ENCODE measurements at regions not wholly inside any gene's neighbourhood (a gene's known extent, or its start where the extent isn't known, plus 50 kb on each side); places are given as distances from the start of the nearest gene placed in this dataset.

DNA sequence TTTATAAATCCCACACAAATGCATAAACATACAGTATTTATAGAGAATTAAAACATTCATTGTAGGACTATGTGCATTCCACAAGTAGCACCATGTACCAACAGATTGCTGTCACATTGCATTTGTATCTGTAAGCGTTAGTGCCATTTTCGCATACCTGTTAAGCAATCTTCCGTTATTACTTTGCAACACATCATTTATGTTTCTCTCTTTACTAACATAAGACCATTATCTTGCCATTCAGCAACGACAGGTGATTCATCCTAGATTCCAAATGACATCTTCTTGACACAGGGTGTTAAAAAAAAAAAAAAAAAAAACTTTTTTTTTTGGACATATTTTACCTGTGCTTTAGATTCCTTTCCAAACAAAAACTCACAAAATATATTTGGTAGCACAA, 511.8 kb downstream of the ELAVL2 start:
- TF ChIP-seq, protein P1, sequence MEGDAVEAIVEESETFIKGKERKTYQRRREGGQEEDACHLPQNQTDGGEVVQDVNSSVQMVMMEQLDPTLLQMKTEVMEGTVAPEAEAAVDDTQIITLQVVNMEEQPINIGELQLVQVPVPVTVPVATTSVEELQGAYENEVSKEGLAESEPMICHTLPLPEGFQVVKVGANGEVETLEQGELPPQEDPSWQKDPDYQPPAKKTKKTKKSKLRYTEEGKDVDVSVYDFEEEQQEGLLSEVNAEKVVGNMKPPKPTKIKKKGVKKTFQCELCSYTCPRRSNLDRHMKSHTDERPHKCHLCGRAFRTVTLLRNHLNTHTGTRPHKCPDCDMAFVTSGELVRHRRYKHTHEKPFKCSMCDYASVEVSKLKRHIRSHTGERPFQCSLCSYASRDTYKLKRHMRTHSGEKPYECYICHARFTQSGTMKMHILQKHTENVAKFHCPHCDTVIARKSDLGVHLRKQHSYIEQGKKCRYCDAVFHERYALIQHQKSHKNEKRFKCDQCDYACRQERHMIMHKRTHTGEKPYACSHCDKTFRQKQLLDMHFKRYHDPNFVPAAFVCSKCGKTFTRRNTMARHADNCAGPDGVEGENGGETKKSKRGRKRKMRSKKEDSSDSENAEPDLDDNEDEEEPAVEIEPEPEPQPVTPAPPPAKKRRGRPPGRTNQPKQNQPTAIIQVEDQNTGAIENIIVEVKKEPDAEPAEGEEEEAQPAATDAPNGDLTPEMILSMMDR (conservative IDR thresholded peaks at IDR 0.05; ENCODE audit: low read depth, low read length): no peak
- TF ChIP-seq POLR2A (IDR thresholded peaks at IDR 0.05; ENCODE audit: low read depth, low read length): no peak
- no peak for TF ChIP-seq SMC3 (IDR thresholded peaks at IDR 0.05; ENCODE audit: low read depth, low read length)
- no peak for TF ChIP-seq FOS (IDR thresholded peaks at IDR 0.05; ENCODE audit: low read depth, low read length)

Measured in IMR-90 (cell line).